ENCODE measurements at regions not wholly inside any gene's neighbourhood (a gene's known extent, or its start where the extent isn't known, plus 50 kb on each side); places are given as distances from the start of the nearest gene placed in this dataset.
"Not testable (repeated sequence)": the region's sequence is repeated elsewhere in the genome, so short reads cannot be mapped to it uniquely, and the experiment has no call there.

- H3K4me3 Mint-ChIP-seq: no peak overlapping the region
- H3K4me1 Mint-ChIP-seq: peaks cover 3% of the 10 kb centered on the region
- H3K27ac Mint-ChIP-seq: no peak overlapping the region
- ChIA-PET POLR2A (no interaction called here), CTCF (no interaction called here)
- H3K27me3 Mint-ChIP-seq: no peaks in the 10 kb centered on the region
- H3K36me3 Mint-ChIP-seq (ENCODE audit: low read depth): peaks cover 4% of the 10 kb centered on the region
- H3K9me3 Mint-ChIP-seq: peaks cover 5% of the 10 kb centered on the region
- no peak for DNase-seq
Observed at GRCh38 chr6:14598017-14598864, 480.7 kb downstream of the CD83 start.

- H3K27me3 Mint-ChIP-seq; H3K4me1 Mint-ChIP-seq; H3K27ac Mint-ChIP-seq; H3K36me3 Mint-ChIP-seq (ENCODE audit: low read depth); H3K9me3 Mint-ChIP-seq; H3K4me3 Mint-ChIP-seq; POLR2A ChIA-PET; DNase-seq; CTCF ChIA-PET: not testable (repeated sequence)
Observed at GRCh38 chr6:14600306-14600705, 482.7 kb downstream of the CD83 start.

DNA sequence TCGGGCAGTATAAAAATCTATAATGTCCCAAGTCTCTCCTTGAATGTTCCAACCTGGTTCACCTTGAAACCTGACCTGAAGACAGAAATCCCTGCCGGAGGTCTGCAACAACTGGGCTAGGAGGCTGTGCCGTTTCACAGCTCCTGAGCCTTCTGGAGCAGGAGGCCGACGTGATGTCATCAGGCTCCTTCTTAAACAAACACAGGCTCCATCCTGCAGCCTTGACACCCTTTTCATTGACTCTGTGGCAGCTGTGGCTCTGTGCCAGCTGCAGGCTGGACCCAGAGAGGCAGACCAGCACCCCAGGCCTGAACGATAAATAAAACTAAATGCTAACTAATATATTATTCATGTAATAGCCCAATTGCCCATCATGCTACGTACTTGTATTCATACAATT lies 483.9 kb downstream of the CD83 start:
- POLR2A ChIA-PET: no interaction called here
- peaks cover under 1% of the 10 kb centered on the region for H3K4me1 Mint-ChIP-seq
- peaks cover 11% of the 10 kb centered on the region for H3K9me3 Mint-ChIP-seq
- H3K4me3 Mint-ChIP-seq: no peak overlapping the region
- H3K27ac Mint-ChIP-seq: no peak overlapping the region
- no peaks in the 10 kb centered on the region for H3K27me3 Mint-ChIP-seq
- CTCF ChIA-PET: no interaction called here
- H3K36me3 Mint-ChIP-seq (ENCODE audit: low read depth): peaks cover 6% of the 10 kb centered on the region
- no peak for DNase-seq

DNA sequence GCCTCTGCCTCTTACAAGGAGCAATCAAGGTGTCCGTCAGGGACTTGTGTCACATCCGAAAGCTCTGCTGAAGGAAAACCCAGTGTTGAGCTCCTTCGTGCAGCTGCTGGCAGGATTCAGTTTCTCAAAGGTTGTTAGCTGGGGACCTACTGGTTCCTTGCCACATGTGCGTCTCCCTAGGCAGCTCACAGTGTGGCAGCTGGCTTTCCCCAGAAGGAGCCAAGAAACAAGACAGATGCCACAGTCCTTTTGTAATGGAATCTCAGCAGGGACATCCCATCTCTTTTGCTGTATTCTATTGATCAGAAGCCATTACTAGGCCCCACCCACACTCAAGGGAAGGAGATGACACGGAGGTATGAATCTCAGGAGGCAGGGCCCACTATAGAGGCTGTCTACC lies 488.8 kb downstream of the CD83 start:
- POLR2A ChIA-PET: no interaction called here
- Mint-ChIP-seq H3K27me3 (no peaks in the 10 kb centered on the region), H3K36me3 (ENCODE audit: low read depth) (peaks cover 2% of the 10 kb centered on the region), H3K4me3 (no peak overlapping the region), H3K4me1 (no peaks in the 10 kb centered on the region), H3K27ac (no peak overlapping the region), H3K9me3 (peaks cover 7% of the 10 kb centered on the region)
- CTCF ChIA-PET: no interaction called here
- DNase-seq: no peak

DNA sequence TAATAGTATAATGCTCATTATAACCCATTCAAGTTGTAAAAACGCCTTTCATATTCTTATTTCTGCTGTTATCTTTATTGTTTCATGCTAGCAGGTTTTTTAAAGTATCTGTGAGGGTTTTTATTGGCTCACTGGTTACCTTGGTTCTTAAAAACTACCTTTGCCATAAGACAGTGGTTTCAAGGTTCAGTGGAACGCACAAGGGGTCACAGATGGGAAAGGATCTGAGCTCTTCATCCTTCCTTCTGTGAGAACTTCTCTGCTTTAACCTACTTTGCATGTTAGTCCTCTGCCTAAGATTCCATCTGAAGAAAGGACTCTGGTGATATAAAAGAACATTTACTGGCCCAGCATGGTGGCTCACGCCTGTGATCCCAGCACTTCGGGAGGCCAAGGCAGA lies 492.6 kb downstream of the CD83 start:
- CTCF ChIA-PET: interaction anchor here (0.7 kb wide), 1 partner anchor 1012 kb away, joined by 3 read pairs; no protein-coding TSS in a partner anchor
- H3K4me1 Mint-ChIP-seq: no peaks in the 10 kb centered on the region
- no peaks in the 10 kb centered on the region for H3K27me3 Mint-ChIP-seq
- H3K9me3 Mint-ChIP-seq: peaks cover 5% of the 10 kb centered on the region
- H3K36me3 Mint-ChIP-seq (ENCODE audit: low read depth): peaks cover 2% of the 10 kb centered on the region
- DNase-seq: no peak
- POLR2A ChIA-PET: no interaction called here
- H3K4me3 Mint-ChIP-seq: no peak overlapping the region
- no peak overlapping the region for H3K27ac Mint-ChIP-seq

DNA sequence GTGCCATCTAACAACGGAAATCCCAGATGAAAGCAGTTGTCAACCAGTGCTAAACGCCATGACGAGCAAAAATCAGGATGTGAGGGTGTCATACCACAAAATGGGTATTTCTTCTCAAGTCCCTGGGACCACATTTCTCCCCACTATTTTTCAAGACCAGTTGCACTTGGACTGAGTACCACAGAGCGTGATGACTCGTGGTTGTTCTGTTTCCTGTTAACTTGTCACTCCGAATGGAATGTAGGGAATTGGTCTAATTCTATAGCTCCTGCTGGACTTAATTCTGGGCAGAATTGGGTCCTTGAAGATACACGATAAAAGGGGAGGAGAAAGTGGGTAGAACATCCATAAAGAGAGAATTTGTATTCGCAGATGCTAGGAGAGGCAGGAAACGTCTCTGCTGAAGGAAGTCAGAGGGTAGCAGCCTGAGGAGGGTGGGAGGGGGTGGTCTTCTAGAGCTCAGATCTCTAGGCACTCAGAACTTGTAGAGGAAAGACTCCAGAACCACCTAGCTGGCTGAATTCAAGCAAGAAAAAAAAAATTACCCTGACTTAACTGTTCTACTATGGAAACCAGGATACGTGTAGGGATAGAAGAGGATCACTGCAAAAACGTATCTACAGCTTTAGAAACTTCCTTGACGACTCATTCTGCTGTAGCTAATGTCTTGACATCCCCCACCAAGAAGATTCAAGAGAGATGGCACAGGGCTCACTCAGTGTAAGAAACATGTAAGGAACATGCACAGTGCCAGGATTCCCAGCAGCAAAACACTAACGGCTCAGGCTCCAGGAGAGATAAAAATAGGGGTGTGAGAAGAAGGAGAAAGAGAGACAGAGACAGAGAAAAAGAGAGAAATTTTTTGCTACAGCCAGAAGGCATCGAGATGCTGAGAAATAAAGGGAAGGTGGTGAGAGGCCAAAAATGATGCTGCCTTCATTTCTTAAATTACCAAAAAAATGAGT lies 494.7 kb downstream of the CD83 start:
- H3K9me3 Mint-ChIP-seq: peaks cover 5% of the 10 kb centered on the region
- CTCF ChIA-PET: no interaction called here

GRCh38 chr6:14614631-14615030 lies 497.1 kb downstream of the CD83 start:
- Mint-ChIP-seq H3K9me3 (peaks cover 5% of the 10 kb centered on the region), H3K27me3 (no peaks in the 10 kb centered on the region), H3K4me3 (no peak overlapping the region), H3K4me1 (no peaks in the 10 kb centered on the region), H3K36me3 (ENCODE audit: low read depth) (no peaks in the 10 kb centered on the region), H3K27ac (no peak overlapping the region)
- ChIA-PET POLR2A (no interaction called here), CTCF (no interaction called here)
- no peak for DNase-seq

More for the DNA sequence above, 494.7 kb downstream of the CD83 start:
- H3K4me3 Mint-ChIP-seq: no peak overlapping the region
- POLR2A ChIA-PET: no interaction called here
- no peak overlapping the region for H3K27ac Mint-ChIP-seq
- no peaks in the 10 kb centered on the region for H3K4me1 Mint-ChIP-seq
- DNase-seq: no peak
- no peaks in the 10 kb centered on the region for H3K27me3 Mint-ChIP-seq
- no peaks in the 10 kb centered on the region for H3K36me3 Mint-ChIP-seq (ENCODE audit: low read depth)

- Mint-ChIP-seq H3K27ac (no peak overlapping the region), H3K4me3 (no peak overlapping the region), H3K9me3 (peaks cover 5% of the 10 kb centered on the region), H3K27me3 (no peaks in the 10 kb centered on the region), H3K4me1 (no peaks in the 10 kb centered on the region), H3K36me3 (ENCODE audit: low read depth) (no peaks in the 10 kb centered on the region)
- POLR2A ChIA-PET: no interaction called here
- no peak for DNase-seq
- CTCF ChIA-PET: no interaction called here
Observed at GRCh38 chr6:14616656-14617055, 499.1 kb downstream of the CD83 start.

DNA sequence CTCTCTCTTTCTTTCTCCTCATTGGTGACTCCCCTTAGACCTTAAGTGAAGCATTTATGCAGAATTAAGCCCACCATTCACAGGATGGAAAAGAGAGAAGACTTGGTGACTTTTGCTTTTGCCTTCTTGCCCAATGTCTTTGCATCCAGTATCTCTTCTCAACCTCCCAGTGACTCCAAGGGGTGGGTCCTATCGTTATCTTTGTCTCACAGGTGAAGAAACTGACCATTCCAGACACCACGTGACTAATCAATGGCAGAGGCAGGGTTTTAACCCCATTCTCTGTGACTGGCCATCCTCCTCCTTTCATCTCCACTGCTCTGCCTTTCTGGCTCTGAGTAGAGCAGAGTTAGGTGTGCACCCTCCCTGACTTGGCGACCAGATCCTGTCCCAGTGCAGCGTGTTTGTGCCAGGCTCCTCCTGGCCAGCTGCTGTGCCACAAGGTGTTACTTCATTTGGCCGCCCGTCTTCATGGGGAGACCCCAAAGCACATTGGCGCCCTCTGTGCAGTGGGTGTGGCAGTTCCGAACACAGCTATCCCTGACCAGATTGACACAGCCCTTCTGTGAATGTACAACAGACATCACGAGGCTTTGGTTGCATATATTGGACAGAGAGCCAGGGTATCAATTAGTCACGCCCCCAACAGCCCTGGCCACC lies 501.3 kb downstream of the CD83 start:
- peaks cover 5% of the 10 kb centered on the region for H3K9me3 Mint-ChIP-seq
- no peak overlapping the region for H3K4me3 Mint-ChIP-seq
- H3K4me1 Mint-ChIP-seq: no peaks in the 10 kb centered on the region
- H3K27me3 Mint-ChIP-seq: peaks cover 2% of the 10 kb centered on the region
- DNase-seq: no peak
- ChIA-PET CTCF (no interaction called here), POLR2A (no interaction called here)
- H3K27ac Mint-ChIP-seq: no peak overlapping the region
- H3K36me3 Mint-ChIP-seq (ENCODE audit: low read depth): no peaks in the 10 kb centered on the region

GRCh38 chr6:14619419-14619781 lies 501.8 kb downstream of the CD83 start:
- Mint-ChIP-seq H3K36me3 (ENCODE audit: low read depth) (no peaks in the 10 kb centered on the region), H3K4me1 (no peaks in the 10 kb centered on the region), H3K4me3 (no peak overlapping the region), H3K27me3 (peaks cover 2% of the 10 kb centered on the region), H3K27ac (no peak overlapping the region), H3K9me3 (peaks cover 5% of the 10 kb centered on the region)
- ChIA-PET CTCF (no interaction called here), POLR2A (no interaction called here)
- DNase-seq: no peak

DNA sequence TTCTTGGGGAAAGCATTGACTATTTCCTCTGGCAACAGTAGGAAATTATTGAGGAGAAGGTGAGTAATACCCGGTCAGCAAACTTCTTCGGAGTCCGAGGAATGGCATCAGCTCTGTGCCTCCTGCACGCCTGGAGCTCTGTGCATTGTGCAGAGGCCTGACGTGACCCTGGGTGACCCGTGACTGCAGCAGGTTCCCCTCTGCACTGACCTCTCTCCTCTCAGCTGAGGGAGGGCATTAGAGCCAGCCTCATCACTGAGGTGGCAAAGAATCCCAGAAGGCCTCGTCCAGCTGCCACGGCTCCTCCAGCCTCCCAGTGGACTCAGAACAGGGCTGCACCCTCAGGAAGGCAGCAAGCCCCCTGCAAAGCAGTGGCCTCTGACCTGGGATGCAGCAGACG lies 502.9 kb downstream of the CD83 start:
- POLR2A ChIA-PET: no interaction called here
- Mint-ChIP-seq H3K9me3 (peaks cover 4% of the 10 kb centered on the region), H3K27me3 (peaks cover 2% of the 10 kb centered on the region), H3K4me3 (no peak overlapping the region), H3K27ac (no peak overlapping the region), H3K4me1 (no peaks in the 10 kb centered on the region), H3K36me3 (ENCODE audit: low read depth) (no peaks in the 10 kb centered on the region)
- no peak for DNase-seq
- CTCF ChIA-PET: no interaction called here

GRCh38 chr6:14621518-14621917 lies 503.9 kb downstream of the CD83 start:
- CTCF ChIA-PET: no interaction called here

DNA sequence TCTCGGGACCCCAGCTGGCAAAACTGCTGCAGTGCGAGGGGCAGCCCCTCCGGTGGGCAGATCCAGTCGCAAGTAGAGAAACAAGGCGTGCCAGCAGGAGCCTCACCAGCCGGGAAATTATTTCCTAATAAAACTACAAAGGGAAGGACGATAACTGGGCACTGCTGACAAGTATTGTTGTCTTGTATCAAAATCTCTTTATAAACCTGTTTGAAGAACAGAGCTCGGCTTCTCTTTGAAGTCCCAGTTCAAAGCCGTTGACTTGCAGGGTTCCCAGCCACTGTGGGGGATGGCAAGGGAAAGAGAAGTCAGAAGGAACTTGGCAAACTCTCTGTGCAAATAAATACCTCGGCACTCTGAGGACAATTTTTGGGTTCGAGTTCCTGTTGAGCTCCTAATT lies 504.5 kb downstream of the CD83 start:
- POLR2A ChIA-PET: no interaction called here

More at GRCh38 chr6:14621518-14621917, 503.9 kb downstream of the CD83 start:
- DNase-seq: no peak
- Mint-ChIP-seq H3K36me3 (ENCODE audit: low read depth) (no peaks in the 10 kb centered on the region), H3K4me1 (no peaks in the 10 kb centered on the region), H3K4me3 (no peak overlapping the region), H3K9me3 (no peaks in the 10 kb centered on the region), H3K27me3 (peaks cover 2% of the 10 kb centered on the region), H3K27ac (no peak overlapping the region)
- POLR2A ChIA-PET: no interaction called here

More for the DNA sequence above, 504.5 kb downstream of the CD83 start:
- Mint-ChIP-seq H3K27me3 (peaks cover 2% of the 10 kb centered on the region), H3K4me1 (no peaks in the 10 kb centered on the region), H3K36me3 (ENCODE audit: low read depth) (no peaks in the 10 kb centered on the region), H3K27ac (no peak overlapping the region), H3K4me3 (no peak overlapping the region), H3K9me3 (no peaks in the 10 kb centered on the region)
- DNase-seq: no peak
- CTCF ChIA-PET: no interaction called here

All from activated CD4-positive, alpha-beta memory T cell treated with anti-CD3 and anti-CD28 coated beads, Interleukin-2, amount 10 ng/mL, durations not matched to agents 7 days and 5 days (primary cell).